CD4-positive, alpha-beta T cell treated with Interleukin-21 for 1 hour (primary cell): ENCODE measurements at regions not wholly inside any gene's neighbourhood (a gene's known extent, or its start where the extent isn't known, plus 50 kb on each side); places are given as distances from the start of the nearest gene placed in this dataset.
A peak's percentile ranks its signal among the peaks of the same experiment; 100 is the strongest.
"Not testable (repeated sequence)": the region's sequence is repeated elsewhere in the genome, so short reads cannot be mapped to it uniquely, and the experiment has no call there.

ENCODE experiments used
- DNase-seq: peaks from one replicate; pipeline ENCODE4 v3.0.0-alpha.2; 2020

- not testable (repeated sequence) for DNase-seq
Observed at GRCh38 chr21:6363591-6363990, 4157.8 kb upstream of the TPTE start.

GRCh38 chr21:6368824-6369223 lies 4152.6 kb upstream of the TPTE start:
- not testable (repeated sequence) for DNase-seq

DNA sequence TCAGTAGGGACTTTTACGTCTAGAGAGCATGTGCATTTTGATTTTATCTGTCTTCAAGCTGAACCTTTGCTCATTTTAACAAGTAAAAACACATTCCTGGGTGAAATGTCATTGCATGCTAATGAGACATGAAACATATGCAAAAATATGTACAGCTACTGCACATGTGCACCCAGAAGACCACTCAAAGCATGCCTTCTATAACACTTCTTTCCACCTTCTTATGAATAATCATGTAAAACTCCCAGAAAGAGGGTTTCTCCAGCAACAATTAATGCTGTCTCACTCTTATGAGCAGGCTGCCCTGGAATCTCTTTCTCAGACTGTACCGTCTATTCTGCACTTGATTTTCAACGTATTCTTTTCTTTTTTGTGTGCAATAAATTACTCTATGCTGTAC lies 4148.1 kb upstream of the TPTE start:
- not testable (repeated sequence) for DNase-seq

DNA sequence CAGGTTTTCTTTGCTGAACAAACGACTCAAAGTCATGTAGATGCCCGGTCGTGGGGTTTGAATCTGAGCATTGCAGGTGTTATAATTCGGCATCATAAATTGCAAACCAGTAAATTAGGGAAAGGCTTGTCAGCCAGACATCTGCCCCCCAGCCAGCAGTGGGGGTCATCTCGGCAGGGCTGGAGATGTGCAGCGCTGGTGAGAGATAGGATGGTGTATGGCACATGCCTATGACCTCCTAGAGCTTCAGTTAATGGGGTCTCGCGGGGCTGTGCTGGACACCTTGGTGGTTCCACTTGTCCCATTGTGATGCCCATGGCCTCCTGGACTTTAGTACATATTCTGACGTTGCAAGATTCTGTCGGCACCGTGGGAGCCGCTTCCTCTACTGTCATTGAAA lies 4147.2 kb upstream of the TPTE start:
- DNase-seq: peak; percentile 9

DNA sequence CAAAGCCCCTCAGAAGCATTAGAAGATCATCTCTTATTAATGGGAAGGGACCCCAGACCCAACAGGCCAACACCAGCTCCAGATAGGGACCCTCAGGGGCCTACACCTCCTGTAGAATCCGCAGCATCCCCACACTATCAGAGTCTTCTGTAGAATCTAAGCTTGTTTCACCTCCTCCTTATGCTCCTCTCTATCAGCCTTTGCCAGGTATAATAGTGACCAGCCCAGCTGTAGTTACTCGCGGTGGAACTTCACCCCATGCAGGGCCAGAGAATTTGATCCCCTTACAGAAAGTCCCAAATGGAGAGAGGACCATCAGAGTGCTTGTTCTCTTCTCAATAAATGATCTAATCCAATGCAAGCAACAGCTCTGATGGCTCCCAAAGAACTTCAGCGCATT lies 4146.5 kb upstream of the TPTE start:
- not testable (repeated sequence) for DNase-seq

GRCh38 chr21:6375776-6376175 lies 4145.6 kb upstream of the TPTE start:
- DNase-seq: not testable (repeated sequence)

- DNase-seq: not testable (repeated sequence)
Observed at GRCh38 chr21:6376321-6377070, 4144.9 kb upstream of the TPTE start.
